Panc1 (cell line): ENCODE measurements at regions not wholly inside any gene's neighbourhood (a gene's known extent, or its start where the extent isn't known, plus 50 kb on each side); places are given as distances from the start of the nearest gene placed in this dataset.

Experiments
- POLR2AphosphoS5 ChIP-seq: IDR thresholded peaks from 2 replicates; pipeline ENCODE4 v1.6.1; 2012; ENCODE audit warnings: mild to moderate bottlenecking, low read depth, low read length, moderate library complexity
- SIN3A ChIP-seq: IDR thresholded peaks from 2 replicates; pipeline ENCODE4 v1.6.1; 2012; ENCODE audit warnings: low read depth, mild to moderate bottlenecking, low read length, moderate library complexity, borderline replicate concordance; ENCODE audit not compliant: insufficient read depth
- TCF7L2 ChIP-seq: IDR thresholded peaks from 2 replicates; pipeline ENCODE4 v1.6.1; 2011; ENCODE audit warnings: mild to moderate bottlenecking, low read depth, low read length, inconsistent platforms
- TF ChIP-seq, protein P1 (sequence below): fragments of 450-650 bp; IDR thresholded peaks from 2 replicates; pipeline ENCODE4 v1.5.1; 2017; ENCODE audit warnings: mild to moderate bottlenecking
- TF ChIP-seq, protein P2 (sequence below), 2 experiments: IDR thresholded peaks; 2 replicates each; pipeline ENCODE4 v1.6.1; 2011 to 2012; ENCODE audit warnings: low read depth in 2 of 2, control low read depth in 1 of 2, low read length in 1 of 2, mild to moderate bottlenecking in 1 of 2, moderate library complexity in 1 of 2; ENCODE audit not compliant: insufficient read depth in 1 of 2

DNA sequence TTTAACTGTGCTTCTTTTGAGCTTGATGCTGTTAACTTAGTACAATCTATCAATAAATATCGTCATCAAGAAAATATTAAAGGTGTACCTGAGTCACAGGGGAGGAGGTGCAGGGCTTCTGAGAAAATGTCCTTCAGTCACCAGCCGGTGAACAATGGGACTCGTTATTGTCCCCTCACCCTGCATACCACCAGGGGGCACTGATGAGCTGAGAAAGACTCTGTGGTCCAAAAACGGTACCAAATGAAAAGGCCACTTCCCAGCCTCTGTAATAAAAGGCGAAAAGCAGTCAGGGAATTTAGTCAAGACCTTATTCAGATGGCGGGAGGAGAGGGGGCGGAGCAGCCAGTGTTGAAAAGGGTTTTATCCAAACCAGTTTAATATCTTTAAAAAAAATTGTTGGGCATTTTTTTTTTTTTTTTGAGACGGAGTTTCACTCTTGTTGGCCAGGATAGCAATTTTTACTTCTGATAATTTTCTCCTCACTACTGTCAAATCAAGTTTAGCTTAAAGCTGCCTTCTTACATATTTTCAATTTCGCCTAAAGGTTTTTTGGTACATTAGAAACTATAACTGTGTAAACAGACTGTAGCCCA is 271.9 kb upstream of the ADAMTS16 start:
- TF ChIP-seq, protein P1, sequence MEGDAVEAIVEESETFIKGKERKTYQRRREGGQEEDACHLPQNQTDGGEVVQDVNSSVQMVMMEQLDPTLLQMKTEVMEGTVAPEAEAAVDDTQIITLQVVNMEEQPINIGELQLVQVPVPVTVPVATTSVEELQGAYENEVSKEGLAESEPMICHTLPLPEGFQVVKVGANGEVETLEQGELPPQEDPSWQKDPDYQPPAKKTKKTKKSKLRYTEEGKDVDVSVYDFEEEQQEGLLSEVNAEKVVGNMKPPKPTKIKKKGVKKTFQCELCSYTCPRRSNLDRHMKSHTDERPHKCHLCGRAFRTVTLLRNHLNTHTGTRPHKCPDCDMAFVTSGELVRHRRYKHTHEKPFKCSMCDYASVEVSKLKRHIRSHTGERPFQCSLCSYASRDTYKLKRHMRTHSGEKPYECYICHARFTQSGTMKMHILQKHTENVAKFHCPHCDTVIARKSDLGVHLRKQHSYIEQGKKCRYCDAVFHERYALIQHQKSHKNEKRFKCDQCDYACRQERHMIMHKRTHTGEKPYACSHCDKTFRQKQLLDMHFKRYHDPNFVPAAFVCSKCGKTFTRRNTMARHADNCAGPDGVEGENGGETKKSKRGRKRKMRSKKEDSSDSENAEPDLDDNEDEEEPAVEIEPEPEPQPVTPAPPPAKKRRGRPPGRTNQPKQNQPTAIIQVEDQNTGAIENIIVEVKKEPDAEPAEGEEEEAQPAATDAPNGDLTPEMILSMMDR: peak; percentile 91
- TF ChIP-seq, protein P2, sequence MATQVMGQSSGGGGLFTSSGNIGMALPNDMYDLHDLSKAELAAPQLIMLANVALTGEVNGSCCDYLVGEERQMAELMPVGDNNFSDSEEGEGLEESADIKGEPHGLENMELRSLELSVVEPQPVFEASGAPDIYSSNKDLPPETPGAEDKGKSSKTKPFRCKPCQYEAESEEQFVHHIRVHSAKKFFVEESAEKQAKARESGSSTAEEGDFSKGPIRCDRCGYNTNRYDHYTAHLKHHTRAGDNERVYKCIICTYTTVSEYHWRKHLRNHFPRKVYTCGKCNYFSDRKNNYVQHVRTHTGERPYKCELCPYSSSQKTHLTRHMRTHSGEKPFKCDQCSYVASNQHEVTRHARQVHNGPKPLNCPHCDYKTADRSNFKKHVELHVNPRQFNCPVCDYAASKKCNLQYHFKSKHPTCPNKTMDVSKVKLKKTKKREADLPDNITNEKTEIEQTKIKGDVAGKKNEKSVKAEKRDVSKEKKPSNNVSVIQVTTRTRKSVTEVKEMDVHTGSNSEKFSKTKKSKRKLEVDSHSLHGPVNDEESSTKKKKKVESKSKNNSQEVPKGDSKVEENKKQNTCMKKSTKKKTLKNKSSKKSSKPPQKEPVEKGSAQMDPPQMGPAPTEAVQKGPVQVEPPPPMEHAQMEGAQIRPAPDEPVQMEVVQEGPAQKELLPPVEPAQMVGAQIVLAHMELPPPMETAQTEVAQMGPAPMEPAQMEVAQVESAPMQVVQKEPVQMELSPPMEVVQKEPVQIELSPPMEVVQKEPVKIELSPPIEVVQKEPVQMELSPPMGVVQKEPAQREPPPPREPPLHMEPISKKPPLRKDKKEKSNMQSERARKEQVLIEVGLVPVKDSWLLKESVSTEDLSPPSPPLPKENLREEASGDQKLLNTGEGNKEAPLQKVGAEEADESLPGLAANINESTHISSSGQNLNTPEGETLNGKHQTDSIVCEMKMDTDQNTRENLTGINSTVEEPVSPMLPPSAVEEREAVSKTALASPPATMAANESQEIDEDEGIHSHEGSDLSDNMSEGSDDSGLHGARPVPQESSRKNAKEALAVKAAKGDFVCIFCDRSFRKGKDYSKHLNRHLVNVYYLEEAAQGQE (IDR thresholded peaks at IDR 0.05; ENCODE audit: insufficient read depth in 1 of 2, low read depth in 2 of 2, low read length in 1 of 2): no peak
- TF ChIP-seq SIN3A (no peak), POLR2AphosphoS5 (no peak), TCF7L2 (no peak)
